Ishikawa (cell line): ENCODE measurements at regions not wholly inside any gene's neighbourhood (a gene's known extent, or its start where the extent isn't known, plus 50 kb on each side); places are given as distances from the start of the nearest gene placed in this dataset.

Experiments
- CEBPB ChIP-seq: IDR thresholded peaks from 2 replicates; pipeline ENCODE4 v1.6.1; 2012
- CREB1 ChIP-seq: IDR thresholded peaks from 2 replicates; pipeline ENCODE4 v1.6.1; 2012; ENCODE audit warnings: low read depth
- EGR1 ChIP-seq: IDR thresholded peaks from 2 replicates; pipeline ENCODE4 v1.6.1; 2012
- EP300 ChIP-seq: IDR thresholded peaks from 2 replicates; pipeline ENCODE4 v1.6.1; 2012; ENCODE audit warnings: borderline replicate concordance
- FOXM1 ChIP-seq: IDR thresholded peaks from 2 replicates; pipeline ENCODE4 v1.6.1; 2012; ENCODE audit warnings: low read depth, borderline replicate concordance
- MAX ChIP-seq: IDR thresholded peaks from 2 replicates; pipeline ENCODE4 v1.6.1; 2012
- NFIC ChIP-seq: IDR thresholded peaks from 2 replicates; pipeline ENCODE4 v1.6.1; 2012
- RAD21 ChIP-seq: IDR thresholded peaks from 2 replicates; pipeline ENCODE4 v1.6.1; 2012; ENCODE audit warnings: low read depth
- REST ChIP-seq: IDR thresholded peaks from 2 replicates; pipeline ENCODE4 v1.6.1; 2012; ENCODE audit warnings: low read depth, mild to moderate bottlenecking
- TAF1 ChIP-seq: IDR thresholded peaks from 2 replicates; pipeline ENCODE4 v1.6.1; 2012; ENCODE audit warnings: low read depth, mild to moderate bottlenecking
- TCF12 ChIP-seq: IDR thresholded peaks from 2 replicates; pipeline ENCODE4 v1.6.1; 2012; ENCODE audit warnings: low read depth
- TEAD4 ChIP-seq: IDR thresholded peaks from 2 replicates; pipeline ENCODE4 v1.6.1; 2012
- USF1 ChIP-seq: IDR thresholded peaks from 2 replicates; pipeline ENCODE4 v1.6.1; 2012
- YY1 ChIP-seq: IDR thresholded peaks from 2 replicates; pipeline ENCODE4 v1.6.1; 2012; ENCODE audit warnings: low read depth
- ZBTB7A ChIP-seq: IDR thresholded peaks from 2 replicates; pipeline ENCODE4 v1.6.1; 2012; ENCODE audit warnings: low read depth

GRCh38 chr10:123356799-123357198 is 202.6 kb downstream of the BUB3 start:
- no peak for TF ChIP-seq REST
- no peak for TF ChIP-seq CREB1
- TF ChIP-seq NFIC = no peak
- TF ChIP-seq RAD21 = no peak
- TF ChIP-seq EP300 = no peak
- no peak for TF ChIP-seq TCF12
- no peak for TF ChIP-seq EGR1
- TF ChIP-seq TEAD4 = no peak
- no peak for TF ChIP-seq CEBPB
- no peak for TF ChIP-seq MAX
- no peak for TF ChIP-seq FOXM1
- TF ChIP-seq ZBTB7A = no peak
- TF ChIP-seq USF1 = no peak

GRCh38 chr10:123357421-123357930 is 203.3 kb downstream of the BUB3 start:
- no peak for TF ChIP-seq TCF12
- no peak for TF ChIP-seq MAX
- no peak for TF ChIP-seq FOXM1
- no peak for TF ChIP-seq ZBTB7A
- no peak for TF ChIP-seq EP300
- TF ChIP-seq TAF1 = no peak

GRCh38 chr10:123359539-123359938 is 205.3 kb downstream of the BUB3 start:
- TF ChIP-seq TCF12 (no peak), TAF1 (no peak), EP300 (no peak), TEAD4 (no peak), EGR1 (no peak), NFIC (no peak), CREB1 (no peak), REST (no peak), USF1 (no peak), FOXM1 (no peak), YY1 (no peak), CEBPB (no peak), MAX (no peak), RAD21 (no peak), ZBTB7A (no peak)

- TF ChIP-seq EP300 (no peak), EGR1 (no peak), MAX (no peak), YY1 (no peak), ZBTB7A (no peak), REST (no peak), FOXM1 (no peak), USF1 (no peak), TCF12 (no peak), TAF1 (no peak), CEBPB (no peak), TEAD4 (no peak), NFIC (no peak), CREB1 (no peak)
Observed at GRCh38 chr10:123361832-123362231, 207.6 kb downstream of the BUB3 start.
